CD4-positive, alpha-beta T cell treated with Interleukin-6 for 4 hours (primary cell): ENCODE measurements at regions not wholly inside any gene's neighbourhood (a gene's known extent, or its start where the extent isn't known, plus 50 kb on each side); places are given as distances from the start of the nearest gene placed in this dataset.

Source experiments
- DNase-seq: peaks from one replicate; pipeline ENCODE4 v3.0.0-alpha.2; 2020; ENCODE audit warnings: mixed read lengths

GRCh38 chr7:41910940-41911600 lies 208.2 kb upstream of the INHBA start:
- DNase-seq = no peak

DNA sequence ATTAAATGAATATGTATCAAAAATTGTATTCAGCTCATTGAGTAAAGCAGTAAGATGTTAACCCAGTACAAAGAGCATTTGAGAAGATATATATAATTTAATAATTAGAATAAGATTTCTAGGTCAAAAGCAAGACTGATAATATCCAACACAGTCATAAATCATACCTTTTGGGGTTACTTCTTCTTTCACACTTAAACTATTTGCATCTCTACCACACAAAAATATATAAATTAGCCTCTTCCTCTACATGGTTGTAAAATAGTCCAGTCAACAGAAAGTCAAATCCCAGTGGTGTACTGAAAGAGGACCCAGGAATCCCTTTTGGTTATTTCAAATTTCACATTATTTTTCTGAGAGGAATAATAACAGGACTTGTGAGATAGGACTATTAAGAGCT lies 204.6 kb upstream of the INHBA start:
- no peak for DNase-seq

DNA sequence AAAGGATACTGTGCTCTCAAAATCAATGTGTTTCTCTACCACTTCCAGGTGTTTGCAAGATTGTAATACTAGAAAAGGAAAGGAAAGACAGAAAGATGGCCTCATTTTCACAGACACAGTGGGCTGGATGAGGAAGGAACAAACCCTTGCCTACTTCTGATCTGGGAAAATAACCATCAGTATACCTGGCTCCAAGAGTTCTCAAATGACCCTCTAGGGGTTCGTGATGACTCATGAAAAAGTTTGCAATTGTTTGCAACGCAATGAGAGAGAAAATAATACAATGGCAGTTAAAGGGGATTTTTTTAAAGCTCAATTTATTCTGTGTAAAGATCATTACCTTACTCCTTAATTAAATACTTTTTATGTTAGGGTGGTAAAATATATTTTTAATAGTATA lies 197.6 kb upstream of the INHBA start:
- DNase-seq = no peak

DNA sequence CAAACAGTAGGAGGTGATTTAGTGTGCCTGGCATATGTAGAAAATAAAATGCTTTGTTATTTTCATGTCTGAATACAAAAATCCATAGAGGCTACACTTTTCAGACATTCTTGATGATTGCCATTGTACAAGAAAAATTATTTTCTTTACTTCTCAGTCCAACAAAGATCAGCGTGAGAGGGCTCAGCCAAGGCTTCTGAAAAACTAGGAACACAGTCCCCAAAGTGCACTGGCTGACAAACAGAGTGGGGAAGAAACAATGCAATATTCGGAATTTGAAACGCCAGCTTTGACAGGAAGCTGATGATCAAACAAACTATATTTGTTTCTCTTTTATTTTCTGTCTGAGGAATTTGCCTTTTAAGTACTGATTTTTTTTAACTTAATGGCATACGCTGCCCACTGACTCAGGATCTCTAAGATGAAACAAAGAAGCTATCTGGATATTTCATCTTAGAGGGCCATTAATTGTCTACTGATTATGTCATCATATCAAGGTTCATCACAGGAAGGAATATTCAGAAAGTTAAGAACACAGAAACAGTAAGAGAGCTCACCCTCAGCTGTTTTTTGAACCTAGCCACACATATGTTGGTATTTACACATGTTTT lies 197.0 kb upstream of the INHBA start:
- DNase-seq = no peak

DNA sequence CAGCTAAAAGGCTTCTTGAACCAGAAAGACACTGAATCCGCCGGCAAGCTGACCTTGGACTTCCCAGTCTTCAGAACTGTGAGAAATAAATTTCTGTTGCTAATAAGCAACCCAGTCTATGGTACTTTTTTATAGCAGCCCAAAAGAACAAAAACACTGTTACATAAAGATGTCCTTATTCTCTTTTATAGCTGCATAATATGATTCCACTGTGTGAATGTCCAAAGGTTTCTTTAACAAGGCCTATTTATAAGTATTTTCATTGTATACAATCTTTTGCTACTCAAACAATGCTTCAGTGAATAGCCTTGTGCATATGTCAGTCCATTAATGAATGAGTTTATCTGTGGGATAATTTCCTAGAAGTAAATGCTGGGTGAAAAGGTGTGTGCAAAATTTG lies 190.8 kb upstream of the INHBA start:
- no peak for DNase-seq

DNA sequence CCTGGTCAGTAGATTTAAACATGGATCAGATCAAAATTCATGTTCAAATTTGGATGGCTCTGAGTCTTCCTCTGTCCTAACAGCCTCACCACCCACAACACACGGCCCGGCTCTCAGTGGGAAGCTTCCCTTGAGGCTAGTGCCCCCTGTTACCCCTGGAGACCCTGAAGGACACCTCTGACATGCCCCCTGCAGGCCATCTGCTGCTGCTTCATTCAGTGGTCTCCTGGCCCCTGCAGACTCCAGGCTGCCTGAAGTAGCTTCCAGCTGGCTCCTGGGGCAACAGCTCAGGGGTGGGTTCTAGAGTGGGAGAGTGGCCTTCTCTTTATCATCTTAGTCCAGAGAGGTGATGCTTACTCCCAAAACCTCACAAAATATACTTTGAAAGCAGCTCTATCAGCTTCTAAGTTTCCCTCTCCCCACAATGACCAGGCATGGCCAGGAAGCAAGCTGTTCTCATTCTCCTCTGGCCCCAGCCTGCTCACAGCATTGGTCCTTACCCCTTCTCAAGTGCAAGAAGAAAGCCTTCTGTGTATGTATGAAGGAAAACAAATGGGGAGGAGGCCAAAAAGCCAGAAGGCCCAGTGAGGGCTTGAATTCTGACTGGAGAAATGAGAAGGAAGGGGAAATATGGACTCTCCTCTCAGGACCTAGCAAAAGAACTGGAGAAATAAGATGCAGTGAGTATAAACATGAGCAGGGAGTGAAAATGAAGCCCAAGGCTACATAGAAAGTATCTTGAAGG lies 189.6 kb upstream of the INHBA start:
- DNase-seq = no peak

GRCh38 chr7:41891950-41892349 lies 189.1 kb upstream of the INHBA start:
- no peak for DNase-seq

DNA sequence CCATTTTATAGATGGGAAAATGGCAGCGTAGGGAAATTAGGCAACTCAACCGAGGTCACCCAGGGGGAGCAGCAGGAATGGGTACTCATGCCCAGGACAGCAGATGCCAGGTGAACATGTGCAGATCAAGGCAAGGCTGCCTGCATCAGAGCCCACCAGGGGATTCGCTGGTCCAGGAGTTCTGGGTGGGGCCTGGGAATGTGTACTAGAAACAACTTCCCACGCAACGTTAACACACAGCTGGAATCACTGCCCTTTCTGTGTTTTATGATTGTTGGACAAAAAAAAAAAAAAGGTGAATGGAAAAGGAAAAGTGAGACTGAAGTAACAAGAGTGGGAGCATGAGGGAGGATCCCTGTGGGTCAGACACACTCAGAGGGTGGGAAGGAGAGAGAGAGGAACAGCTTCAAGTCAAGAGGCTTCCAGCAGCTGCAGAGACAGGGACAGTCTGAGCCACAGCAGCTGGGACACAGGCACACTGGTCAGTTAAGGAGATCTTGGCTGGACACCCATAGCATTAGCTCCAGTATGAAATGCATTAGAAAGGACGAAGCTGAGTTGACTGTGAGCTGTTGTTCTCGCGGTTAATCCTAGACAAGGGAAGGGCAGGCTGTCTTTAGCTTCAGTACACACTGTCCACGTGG lies 187.9 kb upstream of the INHBA start:
- no peak for DNase-seq

DNA sequence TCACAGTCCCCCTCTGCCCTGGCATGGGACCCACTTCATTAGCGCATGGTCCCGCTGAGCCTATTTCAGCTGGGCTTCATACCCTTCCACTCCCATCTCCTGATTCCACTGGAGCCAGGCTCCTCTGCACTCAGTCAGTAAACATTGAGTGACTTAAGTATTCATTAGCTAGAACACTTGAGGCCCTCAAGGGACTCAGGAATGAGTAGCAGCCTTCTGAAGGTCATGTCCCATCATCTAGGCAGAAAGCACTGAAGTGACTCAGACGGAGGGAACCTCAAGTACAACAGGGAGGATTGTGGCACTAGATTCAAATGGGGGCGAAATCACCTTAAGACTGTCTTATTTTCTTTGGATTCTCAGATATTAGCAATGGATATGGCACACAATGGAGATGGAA lies 186.6 kb upstream of the INHBA start:
- DNase-seq = no peak

GRCh38 chr7:41889040-41889439 lies 186.2 kb upstream of the INHBA start:
- DNase-seq = no peak

- DNase-seq = no peak
Observed at GRCh38 chr7:41887416-41887815, 184.5 kb upstream of the INHBA start.

GRCh38 chr7:41886901-41887311 lies 184.0 kb upstream of the INHBA start:
- no peak for DNase-seq

- DNase-seq = no peak
Observed at GRCh38 chr7:41886262-41886900, 183.5 kb upstream of the INHBA start.

- no peak for DNase-seq
Observed at GRCh38 chr7:41885748-41886147, 182.9 kb upstream of the INHBA start.

DNA sequence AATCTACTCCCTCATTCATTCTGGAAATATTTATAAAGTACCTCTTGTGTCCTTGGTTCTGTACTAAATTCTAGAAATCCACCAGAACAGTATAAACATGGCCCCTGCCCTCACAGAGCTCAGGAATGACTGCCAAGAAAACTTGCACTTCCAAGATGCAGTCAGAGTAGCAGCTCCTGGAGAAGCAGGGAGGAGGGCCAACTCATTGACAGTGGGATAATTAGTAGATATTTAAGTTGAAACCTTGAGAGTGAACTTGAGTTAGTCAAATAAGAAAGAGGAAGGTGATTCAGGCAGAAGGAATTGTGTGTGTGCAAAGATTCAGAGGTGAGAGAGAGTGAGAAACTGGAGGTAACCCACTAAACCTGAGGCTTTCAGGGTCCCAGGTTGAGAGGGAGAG lies 182.2 kb upstream of the INHBA start:
- no peak for DNase-seq

GRCh38 chr7:41882745-41883420 lies 180.0 kb upstream of the INHBA start:
- DNase-seq = no peak

- no peak for DNase-seq
Observed at GRCh38 chr7:41882256-41882655, 179.4 kb upstream of the INHBA start.

GRCh38 chr7:41881331-41882130 lies 178.6 kb upstream of the INHBA start:
- peak; percentile 17 for DNase-seq

GRCh38 chr7:41880107-41880506 lies 177.2 kb upstream of the INHBA start:
- DNase-seq = no peak

- no peak for DNase-seq
Observed at GRCh38 chr7:41879403-41879802, 176.5 kb upstream of the INHBA start.
